ENCODE measurements at regions not wholly inside any gene's neighbourhood (a gene's known extent, or its start where the extent isn't known, plus 50 kb on each side); places are given as distances from the start of the nearest gene placed in this dataset.

- DNase-seq (ENCODE audit: extremely low read depth, low read depth): no peak
- TF ChIP-seq CTCF (IDR thresholded peaks at IDR 0.05; ENCODE audit: low read depth, low read length): no peak
Observed at GRCh38 chr12:22765421-22766130, 140.6 kb downstream of the ETNK1 start.

GRCh38 chr12:22766911-22767420 is 142.0 kb downstream of the ETNK1 start:
- no peak for TF ChIP-seq CTCF (IDR thresholded peaks at IDR 0.05; ENCODE audit: low read depth, low read length)
- no peak for DNase-seq (ENCODE audit: extremely low read depth, low read depth)

- DNase-seq (ENCODE audit: extremely low read depth, low read depth): no peak
- TF ChIP-seq CTCF (IDR thresholded peaks at IDR 0.05; ENCODE audit: low read depth, low read length): no peak
Observed at GRCh38 chr12:22781339-22781738, 156.4 kb downstream of the ETNK1 start.

- no peak for DNase-seq (ENCODE audit: extremely low read depth, low read depth)
- TF ChIP-seq CTCF (IDR thresholded peaks at IDR 0.05; ENCODE audit: low read depth, low read length): no peak
Observed at GRCh38 chr12:22787557-22787956, 162.6 kb downstream of the ETNK1 start.

GRCh38 chr12:22788913-22789312 is 163.9 kb downstream of the ETNK1 start:
- no peak for DNase-seq (ENCODE audit: extremely low read depth, low read depth)
- TF ChIP-seq CTCF (IDR thresholded peaks at IDR 0.05; ENCODE audit: low read depth, low read length): no peak

GRCh38 chr12:22792138-22792537 is 167.2 kb downstream of the ETNK1 start:
- no peak for DNase-seq (ENCODE audit: extremely low read depth, low read depth)
- no peak for TF ChIP-seq CTCF (IDR thresholded peaks at IDR 0.05; ENCODE audit: low read depth, low read length)

- DNase-seq (ENCODE audit: extremely low read depth, low read depth): no peak
Observed at GRCh38 chr12:22794017-22794416, 169.0 kb downstream of the ETNK1 start.

More at GRCh38 chr12:22794017-22794416, 169.0 kb downstream of the ETNK1 start:
- TF ChIP-seq CTCF (IDR thresholded peaks at IDR 0.05; ENCODE audit: low read depth, low read length): no peak

Measured in AG09319 (cell line).